ENCODE measurements at regions not wholly inside any gene's neighbourhood (a gene's known extent, or its start where the extent isn't known, plus 50 kb on each side); places are given as distances from the start of the nearest gene placed in this dataset.

DNA sequence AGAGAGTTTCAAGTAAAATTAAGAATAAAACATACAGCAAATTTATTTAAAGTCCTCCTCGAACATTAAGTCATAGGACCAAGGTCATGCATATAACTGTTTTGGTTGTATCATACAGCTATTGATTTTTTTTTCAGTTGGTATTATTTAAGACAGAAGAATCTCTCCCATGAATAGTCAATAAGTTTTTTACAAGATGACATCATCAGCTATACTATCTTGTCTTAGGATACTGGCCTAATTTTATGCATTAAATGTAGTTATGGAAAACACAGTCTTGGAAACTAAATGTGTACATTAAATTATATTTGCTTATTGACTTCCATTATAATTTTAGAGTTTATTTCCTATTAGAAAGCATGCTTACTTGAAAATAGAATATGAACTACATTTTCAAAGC, 755.9 kb downstream of the PCDH19 start:
- no peak for DNase-seq
- Histone ChIP-seq H3K36me3 (no peaks in the 10 kb centered on the region), H3K27me3 (no peaks in the 10 kb centered on the region), H3K4me1 (ENCODE audit: insufficient read depth) (no peaks in the 10 kb centered on the region), H3K4me3 (no peak overlapping the region), H3K9me3 (no peaks in the 10 kb centered on the region), H3K27ac (no peak overlapping the region)
- TF ChIP-seq CTCF (IDR thresholded peaks at IDR 0.05) (no peak), POLR2A (IDR thresholded peaks at IDR 0.05) (no peak)
- 49 to 73% (median 60%) methylated on average over 1 of the region's 1 CpG for WGBS, 3 donors
- intact Hi-C loops (cut with DNase I), result no loop called here

DNA sequence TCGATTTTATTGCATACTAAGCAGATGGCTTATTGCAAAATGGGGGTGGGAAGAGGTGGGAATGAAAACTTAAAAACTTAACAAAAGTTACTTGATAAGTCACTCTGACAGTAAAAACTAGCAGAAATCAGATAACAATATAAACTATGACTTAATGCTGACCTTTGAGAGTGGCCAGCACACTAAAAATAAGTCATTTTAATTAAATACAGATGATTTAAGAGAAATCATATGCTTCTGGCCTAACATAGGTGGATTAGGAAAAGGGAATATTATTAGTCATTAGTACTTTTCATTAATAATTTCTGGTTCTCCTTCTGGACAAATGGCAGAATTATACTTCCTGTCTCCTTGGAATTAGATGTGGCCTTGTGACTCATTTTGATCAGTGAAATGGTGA, 756.7 kb downstream of the PCDH19 start:
- intact Hi-C loops (cut with DNase I), result no loop called here
- H3K4me3 ChIP-seq, result no peak overlapping the region
- TF ChIP-seq EP300 (IDR thresholded peaks at IDR 0.05) (no peak), CTCF (IDR thresholded peaks at IDR 0.05) (no peak), POLR2A (IDR thresholded peaks at IDR 0.05) (no peak)
- no peak for DNase-seq
- H3K27me3 ChIP-seq, result no peaks in the 10 kb centered on the region
- no peaks in the 10 kb centered on the region for H3K36me3 ChIP-seq
- 72 to 83% (median 83%) methylated on average over 1 of the region's 1 CpG for WGBS, 3 donors
- no peaks in the 10 kb centered on the region for H3K4me1 ChIP-seq (ENCODE audit: insufficient read depth)
- H3K9me3 ChIP-seq, result no peaks in the 10 kb centered on the region
- no peak overlapping the region for H3K27ac ChIP-seq

DNA sequence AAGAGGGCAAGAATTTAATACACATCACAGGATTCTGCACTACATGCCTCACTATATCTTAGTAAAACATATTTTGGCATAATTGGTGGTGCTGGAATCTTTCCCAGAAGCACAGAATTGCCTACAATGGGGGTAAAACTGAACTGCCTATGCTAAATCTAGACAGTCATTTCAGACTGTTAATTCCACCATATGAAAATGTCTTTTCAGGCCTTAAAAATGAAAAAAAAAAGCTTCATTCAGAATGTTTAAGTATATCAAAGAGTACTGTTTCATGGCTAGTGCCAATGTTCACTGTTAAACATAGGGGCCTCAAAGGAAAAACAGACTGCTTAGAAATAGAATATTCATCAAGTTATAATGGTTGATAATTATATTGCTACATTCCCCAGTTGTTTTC, 797.0 kb downstream of the PCDH19 start:
- no peaks in the 10 kb centered on the region for H3K4me1 ChIP-seq (ENCODE audit: insufficient read depth)
- DNase-seq, result no peak
- H3K4me3 ChIP-seq, result no peak overlapping the region
- no peaks in the 10 kb centered on the region for H3K27me3 ChIP-seq
- H3K9me3 ChIP-seq, result no peaks in the 10 kb centered on the region
- intact Hi-C loops (cut with DNase I), result no loop called here
- H3K36me3 ChIP-seq, result no peaks in the 10 kb centered on the region
- H3K27ac ChIP-seq, result no peak overlapping the region
- no peak for TF ChIP-seq POLR2A (IDR thresholded peaks at IDR 0.05)
- TF ChIP-seq EP300 (IDR thresholded peaks at IDR 0.05), result no peak
- TF ChIP-seq CTCF (IDR thresholded peaks at IDR 0.05), result no peak

DNA sequence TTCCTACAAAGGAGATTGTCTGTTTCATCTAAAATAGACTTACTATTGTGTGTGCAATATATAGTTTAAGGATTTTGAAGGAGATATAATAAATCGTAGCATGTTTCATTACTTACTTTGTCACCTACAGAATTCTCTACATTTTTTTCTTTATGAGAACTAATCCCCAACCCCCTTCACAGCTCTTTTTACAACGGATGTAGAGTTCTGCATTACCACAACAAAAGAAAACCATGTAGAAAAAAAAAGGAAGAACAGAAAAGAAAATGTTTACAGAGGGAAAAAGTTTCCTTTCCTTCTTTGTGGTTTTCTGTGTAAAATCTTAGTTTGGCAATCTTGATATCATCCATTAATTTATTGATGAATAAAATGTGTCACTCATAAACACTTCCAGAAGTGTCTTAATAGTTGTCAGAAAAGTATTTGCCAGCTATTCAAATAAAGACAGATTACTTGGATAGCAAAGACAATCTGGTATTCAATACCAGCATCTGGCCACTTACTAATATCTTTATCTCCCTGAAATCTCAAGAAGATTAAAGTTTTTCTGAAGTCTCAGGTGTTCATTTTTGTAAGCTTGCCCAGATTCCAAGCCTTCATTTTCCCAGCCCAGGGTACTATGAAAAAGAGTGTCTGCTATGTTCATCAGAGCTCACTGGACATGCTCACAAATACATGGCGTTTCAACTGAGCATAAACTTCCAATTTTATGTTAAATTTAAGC, 806.8 kb downstream of the PCDH19 start:
- no peak overlapping the region for H3K27ac ChIP-seq
- 33 to 40% (median 37%) methylated on average over 3 of the region's 3 CpGs for WGBS, 3 donors
- no peaks in the 10 kb centered on the region for H3K27me3 ChIP-seq
- DNase-seq, result no peak
- H3K9me3 ChIP-seq, result no peaks in the 10 kb centered on the region
- TF ChIP-seq CTCF (IDR thresholded peaks at IDR 0.05) (no peak), POLR2A (IDR thresholded peaks at IDR 0.05) (no peak), EP300 (IDR thresholded peaks at IDR 0.05) (no peak)
- no peaks in the 10 kb centered on the region for H3K4me1 ChIP-seq (ENCODE audit: insufficient read depth)
- no peaks in the 10 kb centered on the region for H3K36me3 ChIP-seq
- intact Hi-C loops (cut with DNase I), result no loop called here
- no peak overlapping the region for H3K4me3 ChIP-seq
